ENCODE measurements at regions not wholly inside any gene's neighbourhood (a gene's known extent, or its start where the extent isn't known, plus 50 kb on each side); places are given as distances from the start of the nearest gene placed in this dataset.

DNA sequence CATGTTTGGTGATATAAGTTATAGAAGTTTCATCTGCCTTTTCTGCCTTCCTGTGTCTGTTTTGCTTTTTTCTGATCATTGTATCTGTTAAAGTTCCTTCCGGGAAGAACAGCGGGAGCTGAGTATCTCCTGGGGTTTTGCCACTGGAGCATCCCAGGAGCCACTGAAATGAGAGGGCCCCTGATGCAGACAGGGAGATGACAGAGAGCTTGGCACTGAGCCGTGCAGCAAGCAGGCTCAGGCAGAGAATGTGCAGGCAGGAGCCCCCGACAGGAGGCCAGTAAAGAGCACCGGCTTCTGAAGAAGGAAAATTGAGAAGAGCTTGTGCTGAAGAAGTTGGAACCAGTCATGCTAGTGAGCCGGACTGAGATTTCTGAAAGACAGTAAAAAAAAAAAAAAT, 137.8 kb downstream of the TDRD15 start:
- ChIA-PET CTCF (interaction anchor here (0.7 to 1.4 kb wide), 2 partner anchors 15 to 300 kb away, joined by 3 read pairs; no protein-coding TSS in a partner anchor), POLR2A (no interaction called here)
- no peak for ATAC-seq
- Histone ChIP-seq H3K27ac (no peak overlapping the region), H3K4me1 (no peaks in the 10 kb centered on the region), H3K9me3 (no peaks in the 10 kb centered on the region), H3K4me2 (no peak overlapping the region), H3K4me3 (no peak overlapping the region)
- WGBS (ENCODE audit: missing lambda C conversion rate): 48% methylated on average over 6 of the region's 6 CpGs
- TF ChIP-seq NR3C1 (IDR thresholded peaks at IDR 0.05) (no peak), NPAS2 (CRISPR knock-in tag; IDR thresholded peaks at IDR 0.05; ENCODE audit: borderline replicate concordance) (no peak), CHD2 (IDR thresholded peaks at IDR 0.05; ENCODE audit: low read length, partially characterized antibody) (no peak), TP53 (CRISPR knock-in tag; IDR thresholded peaks at IDR 0.05) (no peak), POLR2AphosphoS2 (conservative IDR thresholded peaks at IDR 0.05; ENCODE audit: low read length) (no peak), HOXB13 (CRISPR knock-in tag; IDR thresholded peaks at IDR 0.05; ENCODE audit: low read depth) (no peak), GATA3 (IDR thresholded peaks at IDR 0.05; ENCODE audit: borderline replicate concordance) (no peak), SREBF2 (IDR thresholded peaks at IDR 0.05) (no peak), EHF (CRISPR knock-in tag; IDR thresholded peaks at IDR 0.05) (no peak), BHLHE40 (IDR thresholded peaks at IDR 0.05; ENCODE audit: low read depth, low read length) (no peak), ZSCAN20 (CRISPR knock-in tag; IDR thresholded peaks at IDR 0.05) (no peak), FOSL2 (IDR thresholded peaks at IDR 0.05) (no peak), FOSL2 (CRISPR knock-in tag; IDR thresholded peaks at IDR 0.05) (no peak), SMC3 (IDR thresholded peaks at IDR 0.05) (no peak), MAFK (IDR thresholded peaks at IDR 0.05; ENCODE audit: partially characterized antibody) (no peak), FOSB (CRISPR knock-in tag; IDR thresholded peaks at IDR 0.05) (no peak), EP300 (IDR thresholded peaks at IDR 0.05) (no peak), CBX2 (IDR thresholded peaks at IDR 0.05; ENCODE audit: borderline replicate concordance, low read depth) (no peak)
- TF ChIP-seq, protein P1, sequence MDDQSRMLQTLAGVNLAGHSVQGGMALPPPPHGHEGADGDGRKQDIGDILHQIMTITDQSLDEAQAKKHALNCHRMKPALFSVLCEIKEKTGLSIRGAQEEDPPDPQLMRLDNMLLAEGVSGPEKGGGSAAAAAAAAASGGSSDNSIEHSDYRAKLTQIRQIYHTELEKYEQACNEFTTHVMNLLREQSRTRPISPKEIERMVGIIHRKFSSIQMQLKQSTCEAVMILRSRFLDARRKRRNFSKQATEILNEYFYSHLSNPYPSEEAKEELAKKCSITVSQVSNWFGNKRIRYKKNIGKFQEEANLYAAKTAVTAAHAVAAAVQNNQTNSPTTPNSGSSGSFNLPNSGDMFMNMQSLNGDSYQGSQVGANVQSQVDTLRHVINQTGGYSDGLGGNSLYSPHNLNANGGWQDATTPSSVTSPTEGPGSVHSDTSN (IDR thresholded peaks at IDR 0.05): no peak
- TF ChIP-seq, protein P2, sequence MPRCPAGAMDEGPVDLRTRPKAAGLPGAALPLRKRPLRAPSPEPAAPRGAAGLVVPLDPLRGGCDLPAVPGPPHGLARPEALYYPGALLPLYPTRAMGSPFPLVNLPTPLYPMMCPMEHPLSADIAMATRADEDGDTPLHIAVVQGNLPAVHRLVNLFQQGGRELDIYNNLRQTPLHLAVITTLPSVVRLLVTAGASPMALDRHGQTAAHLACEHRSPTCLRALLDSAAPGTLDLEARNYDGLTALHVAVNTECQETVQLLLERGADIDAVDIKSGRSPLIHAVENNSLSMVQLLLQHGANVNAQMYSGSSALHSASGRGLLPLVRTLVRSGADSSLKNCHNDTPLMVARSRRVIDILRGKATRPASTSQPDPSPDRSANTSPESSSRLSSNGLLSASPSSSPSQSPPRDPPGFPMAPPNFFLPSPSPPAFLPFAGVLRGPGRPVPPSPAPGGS (IDR thresholded peaks at IDR 0.05): no peak
- no peak for DNase-seq (ENCODE audit: low read depth in 1 of 2, low spot score in 1 of 2)
- no peak for FAIRE-seq

DNA sequence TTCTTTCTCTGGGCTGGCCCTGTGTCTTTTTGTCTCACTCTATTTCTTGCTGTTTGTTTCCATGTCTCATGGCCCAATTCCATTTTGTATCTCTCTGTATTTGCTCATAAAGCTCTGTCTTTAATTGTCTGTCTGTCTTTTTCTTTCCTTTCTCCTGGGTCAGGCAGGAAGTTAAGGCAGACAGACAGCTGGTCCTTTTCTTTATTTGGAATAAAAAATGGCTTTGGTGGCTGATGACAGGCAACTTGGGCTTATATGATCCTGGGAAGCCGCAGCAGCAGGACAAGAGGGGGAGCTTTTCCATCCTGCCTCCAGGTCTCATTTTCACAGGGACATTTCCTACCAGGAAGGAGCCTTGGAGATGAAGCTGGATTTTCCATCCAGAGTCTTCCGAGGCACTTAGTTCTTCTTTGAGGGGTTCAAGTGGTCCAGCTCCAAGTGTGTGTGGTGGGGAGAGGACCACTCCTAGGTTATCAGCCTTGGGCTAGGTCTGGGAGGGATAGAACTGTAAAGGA, 138.7 kb downstream of the TDRD15 start:
- H3K4me2 ChIP-seq: no peak overlapping the region
- no peak for DNase-seq (ENCODE audit: low read depth in 1 of 2, low spot score in 1 of 2)
- no peak overlapping the region for H3K4me3 ChIP-seq
- CTCF ChIA-PET: interaction anchor here (1.4 kb wide), 1 partner anchor 14 kb away, joined by 3 read pairs; no protein-coding TSS in a partner anchor
- no peak for TF ChIP-seq HDAC2 (IDR thresholded peaks at IDR 0.05)
- TF ChIP-seq CHD2 (IDR thresholded peaks at IDR 0.05; ENCODE audit: low read length, partially characterized antibody): no peak
- TF ChIP-seq KDM1A (IDR thresholded peaks at IDR 0.05; ENCODE audit: low read depth): no peak
- no peak for TF ChIP-seq JUN (IDR thresholded peaks at IDR 0.05)
- TF ChIP-seq NR3C1 (IDR thresholded peaks at IDR 0.05): no peak
- no peak for TF ChIP-seq POLR2AphosphoS2 (conservative IDR thresholded peaks at IDR 0.05; ENCODE audit: low read length)
- no peak for TF ChIP-seq HOXB5 (CRISPR knock-in tag; IDR thresholded peaks at IDR 0.05)
- no peak for TF ChIP-seq JUNB (IDR thresholded peaks at IDR 0.05)
- no peak for TF ChIP-seq CHD4 (IDR thresholded peaks at IDR 0.05; ENCODE audit: borderline replicate concordance)
- TF ChIP-seq NPAS2 (CRISPR knock-in tag; IDR thresholded peaks at IDR 0.05; ENCODE audit: borderline replicate concordance): no peak
- TF ChIP-seq RNF2 (IDR thresholded peaks at IDR 0.05; ENCODE audit: borderline replicate concordance, low read depth): no peak
- no peak for TF ChIP-seq HEYL (CRISPR knock-in tag; IDR thresholded peaks at IDR 0.05)
- no peak for TF ChIP-seq RARB (CRISPR knock-in tag; IDR thresholded peaks at IDR 0.05)
- TF ChIP-seq FOXS1 (CRISPR knock-in tag; IDR thresholded peaks at IDR 0.05): no peak
- TF ChIP-seq MYC (IDR thresholded peaks at IDR 0.05; ENCODE audit: borderline replicate concordance, low read length): no peak
- no peak for TF ChIP-seq HOXB13 (CRISPR knock-in tag; IDR thresholded peaks at IDR 0.05; ENCODE audit: low read depth)
- TF ChIP-seq FOSL2 (IDR thresholded peaks at IDR 0.05): no peak
- TF ChIP-seq FOSL2 (CRISPR knock-in tag; IDR thresholded peaks at IDR 0.05): no peak
- no peak for ATAC-seq
- no peak overlapping the region for H3K27ac ChIP-seq
- H3K4me1 ChIP-seq: no peaks in the 10 kb centered on the region
- no peak for FAIRE-seq
- no peaks in the 10 kb centered on the region for H3K9me3 ChIP-seq
- POLR2A ChIA-PET: no interaction called here
- WGBS (ENCODE audit: missing lambda C conversion rate): 0% methylated on average over 2 of the region's 2 CpGs
